Retinal pigment epithelial cell (primary cell): ENCODE measurements at regions not wholly inside any gene's neighbourhood (a gene's known extent, or its start where the extent isn't known, plus 50 kb on each side); places are given as distances from the start of the nearest gene placed in this dataset.

Source experiments
- DNase-seq: peaks from one replicate; pipeline ENCODE4 v3.0.0-alpha.2; 2010; ENCODE audit warnings: low read depth
- H3K4me3 ChIP-seq: 2 replicates; pipeline ENCODE4 v1.5.1; 2011; ENCODE audit warnings: mild to moderate bottlenecking, low read length, control low read depth, moderate library complexity
- CTCF ChIP-seq: conservative IDR thresholded peaks from 2 replicates; pipeline ENCODE4 v1.5.1; 2011; ENCODE audit warnings: low read depth, low read length, control low read depth, inconsistent platforms

- TF ChIP-seq CTCF = no peak
- H3K4me3 ChIP-seq = no peak overlapping the region
- DNase-seq = peak; percentile 15
Measured at GRCh38 chr2:157052685-157053224, 204.8 kb upstream of the GALNT5 start.

GRCh38 chr2:157053876-157054275 is 203.6 kb upstream of the GALNT5 start:
- no peak for TF ChIP-seq CTCF
- no peak for DNase-seq
- no peak overlapping the region for H3K4me3 ChIP-seq

- no peak overlapping the region for H3K4me3 ChIP-seq
- DNase-seq = no peak
- peak; percentile 59 for TF ChIP-seq CTCF
Measured at GRCh38 chr2:157055660-157056199, 201.8 kb upstream of the GALNT5 start.

GRCh38 chr2:157056200-157056676 is 201.3 kb upstream of the GALNT5 start:
- no peak for TF ChIP-seq CTCF
- no peak for DNase-seq
- no peak overlapping the region for H3K4me3 ChIP-seq

GRCh38 chr2:157058161-157058560 is 199.3 kb upstream of the GALNT5 start:
- DNase-seq = no peak
- TF ChIP-seq CTCF = no peak
- H3K4me3 ChIP-seq = no peak overlapping the region

DNA sequence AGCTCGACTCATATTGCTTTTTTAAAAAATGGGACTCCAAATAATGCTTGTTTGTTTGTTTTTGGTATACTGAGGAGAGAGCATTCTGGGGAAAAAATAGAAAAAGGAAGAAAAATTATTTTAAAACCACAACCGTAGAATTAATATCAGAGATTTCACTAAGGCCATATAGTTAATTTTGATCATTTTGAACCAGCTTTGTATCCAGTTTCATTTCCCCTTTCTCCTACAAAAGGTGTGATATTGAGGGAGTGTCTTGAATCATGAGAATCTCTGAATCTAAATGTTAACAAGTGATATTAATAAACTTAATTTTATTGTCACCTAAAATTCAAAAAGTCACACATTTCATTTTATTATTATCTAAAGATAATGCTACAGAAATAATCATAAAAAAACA is 198.5 kb upstream of the GALNT5 start:
- no peak for DNase-seq
- TF ChIP-seq CTCF = no peak
- H3K4me3 ChIP-seq = no peak overlapping the region

GRCh38 chr2:157061799-157062198 is 195.7 kb upstream of the GALNT5 start:
- H3K4me3 ChIP-seq = no peak overlapping the region
- DNase-seq = no peak
- no peak for TF ChIP-seq CTCF
